ENCODE measurements at regions not wholly inside any gene's neighbourhood (a gene's known extent, or its start where the extent isn't known, plus 50 kb on each side); places are given as distances from the start of the nearest gene placed in this dataset.

- TF ChIP-seq CTCF (IDR thresholded peaks at IDR 0.05) = no peak
- no peak for TF ChIP-seq ZFX (IDR thresholded peaks at IDR 0.05; ENCODE audit: borderline replicate concordance)
Measured at GRCh38 chr21:36237441-36237840, 80.8 kb downstream of the DOP1B start.

Data from 22Rv1 (cell line).